Common myeloid progenitor, CD34-positive (primary cell): ENCODE measurements at regions not wholly inside any gene's neighbourhood (a gene's known extent, or its start where the extent isn't known, plus 50 kb on each side); places are given as distances from the start of the nearest gene placed in this dataset.
A peak's percentile ranks its signal among the peaks of the same experiment; 100 is the strongest.
"Not testable (repeated sequence)": the region's sequence is repeated elsewhere in the genome, so short reads cannot be mapped to it uniquely, and the experiment has no call there.

Experiments
- CTCF ChIA-PET: fragments of 350-600 bp; sonication (Branson Sonifier 250); formaldehyde crosslinking; loops from one replicate; lab custom pipeline; 2021; ENCODE audit warnings: antibody characterized with exemption; lab: Charles Lee
- POLR2A ChIA-PET: fragments of 350-600 bp; sonication (Branson Sonifier 250); formaldehyde crosslinking; loops from one replicate; lab custom pipeline; 2021; ENCODE audit warnings: antibody characterized with exemption; lab: Charles Lee
- DNase-seq, 3 donors: peaks; one replicate each; pipeline versions ENCODE4 v3.0.0 to v3.0.0-alpha.2; 2013
- H3K27ac ChIP-seq, 2 experiments: 1 replicate in 1 of 2; 2 replicates in 1 of 2; pipeline ENCODE4 v1.7.0; 2013; ENCODE audit warnings: inconsistent platforms in 2 of 2, low read length in 2 of 2, mild to moderate bottlenecking in 2 of 2, low read depth in 1 of 2, moderate library complexity in 1 of 2; ENCODE audit not compliant: severe bottlenecking in 2 of 2, insufficient read depth in 1 of 2, poor library complexity in 1 of 2
- H3K27me3 ChIP-seq, 5 experiments: replicated peaks in 2 of 5; 1 replicate in 3 of 5; 2 replicates in 2 of 5; pipeline versions ENCODE4 v1.6.1 to v1.7.0; 2013; ENCODE audit warnings: low read length in 4 of 5, mild to moderate bottlenecking in 2 of 5, moderate library complexity in 2 of 5, inconsistent platforms in 1 of 5; ENCODE audit not compliant: insufficient read depth in 5 of 5, control insufficient read depth in 4 of 5
- H3K36me3 ChIP-seq, 4 experiments: 1 replicate in 2 of 4; 2 replicates in 2 of 4; pipeline versions ENCODE4 v1.6.1 to v1.7.0; 2013; ENCODE audit warnings: low read length in 3 of 4, control low read depth in 1 of 4, mild to moderate bottlenecking in 1 of 4; ENCODE audit not compliant: control insufficient read depth in 4 of 4, insufficient read depth in 4 of 4
- H3K4me1 ChIP-seq, 4 experiments: 1 replicate in 3 of 4; 2 replicates in 1 of 4; pipeline versions ENCODE4 v1.6.1 to v1.7.1; 2013; ENCODE audit warnings: low read length in 3 of 4, mild to moderate bottlenecking in 3 of 4, control low read depth in 1 of 4, inconsistent platforms in 1 of 4, moderate library complexity in 1 of 4; ENCODE audit not compliant: control insufficient read depth in 4 of 4, insufficient read depth in 4 of 4; ENCODE audit errors: control extremely low read depth in 1 of 4
- H3K4me3 ChIP-seq, 7 experiments: 1 replicate in 4 of 7; 2 replicates in 3 of 7; pipeline versions ENCODE4 v1.5.1 to v1.7.0; 2013; ENCODE audit warnings: mild to moderate bottlenecking in 7 of 7, low read length in 6 of 7, moderate library complexity in 6 of 7, inconsistent platforms in 2 of 7, low read depth in 2 of 7, control low read depth in 1 of 7; ENCODE audit not compliant: insufficient read depth in 4 of 7, control insufficient read depth in 1 of 7; ENCODE audit errors: extremely low read depth in 1 of 7
- H3K9me3 ChIP-seq, 5 experiments: 1 replicate in 4 of 5; 2 replicates in 1 of 5; pipeline versions ENCODE4 v1.6.1 to v1.7.1; 2013; ENCODE audit warnings: low read length in 4 of 5, mild to moderate bottlenecking in 2 of 5, inconsistent platforms in 1 of 5, low read depth in 1 of 5, moderate library complexity in 1 of 5; ENCODE audit not compliant: control insufficient read depth in 4 of 5, insufficient read depth in 2 of 5; ENCODE audit errors: control extremely low read depth in 1 of 5
- WGBS: methylation state at CpG from one replicate; pipeline ENCODE4 v1.1.5; 2013; ENCODE audit not compliant: insufficient coverage; 5-methylcytosine and 5-hydroxymethylcytosine counted together

- Histone ChIP-seq H3K36me3 (no peaks in the 10 kb centered on the region), H3K27ac (no peak overlapping the region), H3K27me3 (no peaks in the 10 kb centered on the region), H3K9me3 (no peaks in the 10 kb centered on the region), H3K4me3 (no peak overlapping the region), H3K4me1 (no peaks in the 10 kb centered on the region)
- CTCF ChIA-PET, result no interaction called here
- DNase-seq, result no peak
- WGBS, result 100% methylated on average over 2 of the region's 2 CpGs
- POLR2A ChIA-PET, result no interaction called here
These were observed 1082.9 kb downstream of the GATA3 start for GRCh38 chr10:9137368-9137767.

- not testable (repeated sequence) for H3K4me3 ChIP-seq
- no CpG with 5 or more reads among the region's 1 CpG for WGBS
These were observed 1084.3 kb downstream of the GATA3 start for GRCh38 chr10:9138829-9139228.

GRCh38 chr10:9140373-9140772 lies 1085.9 kb downstream of the GATA3 start:
- H3K4me1 ChIP-seq, result no peaks in the 10 kb centered on the region
- ChIA-PET POLR2A (no interaction called here), CTCF (no interaction called here)
- peak in 1 of 3 donors; percentile 1 for DNase-seq
- H3K4me3 ChIP-seq, result no peak overlapping the region
- no peaks in the 10 kb centered on the region for H3K27me3 ChIP-seq
- H3K9me3 ChIP-seq, result no peaks in the 10 kb centered on the region
- no peak overlapping the region for H3K27ac ChIP-seq
- H3K36me3 ChIP-seq, result no peaks in the 10 kb centered on the region
- WGBS, result 70% methylated on average over 1 of the region's 3 CpGs

More at GRCh38 chr10:9138829-9139228, 1084.3 kb downstream of the GATA3 start:
- CTCF ChIA-PET, DNase-seq, H3K27me3 ChIP-seq, POLR2A ChIA-PET, H3K9me3 ChIP-seq, H3K27ac ChIP-seq, H3K36me3 ChIP-seq, H3K4me1 ChIP-seq: not testable (repeated sequence)

- no peak for DNase-seq
- Histone ChIP-seq H3K4me1 (no peaks in the 10 kb centered on the region), H3K9me3 (peaks cover 0 to 1% (median 0%) of the 10 kb centered on the region in 5 experiments), H3K27ac (no peak overlapping the region), H3K36me3 (no peaks in the 10 kb centered on the region), H3K27me3 (no peaks in the 10 kb centered on the region), H3K4me3 (no peak overlapping the region)
- ChIA-PET POLR2A (no interaction called here), CTCF (interaction anchor here (1.3 kb wide), 1 partner anchor 10 kb away, joined by 3 read pairs; no protein-coding TSS in a partner anchor)
- WGBS, result no CpG with 5 or more reads among the region's 6 CpGs
These were observed 1093.0 kb downstream of the GATA3 start for GRCh38 chr10:9147475-9147874.

GRCh38 chr10:9149134-9149533 lies 1094.6 kb downstream of the GATA3 start:
- Histone ChIP-seq H3K9me3 (peaks cover 0 to 1% (median 0%) of the 10 kb centered on the region in 5 experiments), H3K27me3 (no peaks in the 10 kb centered on the region), H3K4me3 (no peak overlapping the region), H3K36me3 (no peaks in the 10 kb centered on the region), H3K27ac (no peak overlapping the region), H3K4me1 (no peaks in the 10 kb centered on the region)
- CTCF ChIA-PET, result no interaction called here
- no peak for DNase-seq
- POLR2A ChIA-PET, result no interaction called here

- CTCF ChIA-PET, POLR2A ChIA-PET: not testable (repeated sequence)
- 67% methylated on average over 1 of the region's 1 CpG for WGBS
These were observed 1098.6 kb downstream of the GATA3 start for GRCh38 chr10:9153057-9153456.

GRCh38 chr10:9157656-9158055 lies 1103.2 kb downstream of the GATA3 start:
- Histone ChIP-seq H3K27ac (no peak overlapping the region), H3K36me3 (no peaks in the 10 kb centered on the region), H3K27me3 (no peaks in the 10 kb centered on the region), H3K4me1 (no peaks in the 10 kb centered on the region), H3K9me3 (peaks cover 0 to 11% (median 4%) of the 10 kb centered on the region in 5 experiments), H3K4me3 (no peak overlapping the region)
- DNase-seq, result no peak
- WGBS, result 100% methylated on average over 1 of the region's 3 CpGs
- CTCF ChIA-PET, result interaction anchor here (1.5 kb wide), 1 partner anchor 10 kb away, joined by 3 read pairs; no protein-coding TSS in a partner anchor
- POLR2A ChIA-PET, result no interaction called here

More at GRCh38 chr10:9153057-9153456, 1098.6 kb downstream of the GATA3 start:
- not testable (repeated sequence) for H3K4me3 ChIP-seq, DNase-seq, H3K27ac ChIP-seq, H3K9me3 ChIP-seq, H3K36me3 ChIP-seq, H3K27me3 ChIP-seq, H3K4me1 ChIP-seq
